Globus pallidus (tissue), 1 donor: ENCODE measurements at regions not wholly inside any gene's neighbourhood (a gene's known extent, or its start where the extent isn't known, plus 50 kb on each side); places are given as distances from the start of the nearest gene placed in this dataset.
A peak's percentile ranks its signal among the peaks of the same experiment; 100 is the strongest.
"Not testable (repeated sequence)": the region's sequence is repeated elsewhere in the genome, so short reads cannot be mapped to it uniquely, and the experiment has no call there.

Experiments
- DNase-seq: peaks from one replicate; pipeline ENCODE4 v3.0.0-alpha.2; 2015; ENCODE audit warnings: low spot score

DNA sequence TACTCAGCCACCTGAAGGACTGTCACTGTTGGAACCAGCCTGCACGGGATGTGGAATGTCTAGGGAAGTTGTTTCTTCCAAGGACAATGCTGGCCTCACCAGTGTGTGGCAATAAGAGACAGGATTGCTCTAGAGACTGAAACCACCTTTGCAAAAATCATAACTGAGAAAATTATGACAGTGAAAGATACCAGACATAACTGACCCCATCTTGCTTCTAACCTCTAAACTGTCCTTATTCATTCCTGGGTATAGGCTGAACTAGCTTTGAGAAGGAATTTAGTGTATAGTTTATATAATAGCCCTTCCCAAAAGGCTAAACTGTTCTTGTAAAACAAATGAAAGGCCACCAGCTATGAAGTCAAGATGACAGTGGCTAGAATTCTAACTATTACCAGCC is 83.6 kb downstream of the IER5 start:
- DNase-seq = no peak

GRCh38 chr1:181173761-181174447 is 85.4 kb downstream of the IER5 start:
- no peak for DNase-seq

DNA sequence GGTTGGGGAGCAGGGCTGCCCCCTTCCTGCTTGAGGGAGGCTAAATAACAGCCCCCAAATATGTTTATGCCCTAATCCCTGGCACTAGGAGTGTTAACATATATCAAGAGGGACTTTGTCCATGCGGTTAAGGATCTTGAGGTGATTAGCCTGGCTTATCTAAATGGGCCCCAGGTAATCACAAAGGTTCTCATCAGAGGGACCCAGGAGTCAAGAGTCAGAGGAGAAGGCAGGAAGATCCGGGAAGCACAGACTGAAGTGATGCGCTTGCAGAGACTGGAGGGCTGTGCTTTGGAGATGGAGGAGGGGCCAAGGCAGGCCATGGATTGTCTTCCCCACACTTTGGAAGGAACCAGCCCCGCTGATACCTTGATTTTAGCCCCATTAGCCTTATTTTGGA is 86.4 kb downstream of the IER5 start:
- DNase-seq = no peak

- no peak for DNase-seq
Measured at GRCh38 chr1:181175356-181175910, 86.9 kb downstream of the IER5 start.

DNA sequence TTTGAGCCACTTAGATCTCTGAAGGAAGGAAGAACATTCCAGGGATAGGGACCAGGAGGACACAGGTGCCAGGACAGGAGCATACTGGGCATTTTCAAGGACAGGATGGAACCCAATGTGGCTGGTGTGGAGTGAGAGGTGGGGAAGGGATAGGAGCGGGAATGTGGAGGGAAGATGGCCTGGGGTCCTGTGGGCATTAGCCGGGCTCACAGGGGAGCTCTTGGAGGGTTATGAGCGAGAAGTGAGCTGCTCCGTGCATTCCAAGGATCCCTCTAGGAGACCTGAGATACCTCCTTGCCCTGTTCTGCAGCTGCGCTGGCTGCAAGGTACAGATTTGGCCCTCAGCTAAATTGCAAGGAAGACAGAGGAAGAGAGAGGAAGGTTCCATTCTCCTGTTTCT is 87.5 kb downstream of the IER5 start:
- DNase-seq = no peak

DNA sequence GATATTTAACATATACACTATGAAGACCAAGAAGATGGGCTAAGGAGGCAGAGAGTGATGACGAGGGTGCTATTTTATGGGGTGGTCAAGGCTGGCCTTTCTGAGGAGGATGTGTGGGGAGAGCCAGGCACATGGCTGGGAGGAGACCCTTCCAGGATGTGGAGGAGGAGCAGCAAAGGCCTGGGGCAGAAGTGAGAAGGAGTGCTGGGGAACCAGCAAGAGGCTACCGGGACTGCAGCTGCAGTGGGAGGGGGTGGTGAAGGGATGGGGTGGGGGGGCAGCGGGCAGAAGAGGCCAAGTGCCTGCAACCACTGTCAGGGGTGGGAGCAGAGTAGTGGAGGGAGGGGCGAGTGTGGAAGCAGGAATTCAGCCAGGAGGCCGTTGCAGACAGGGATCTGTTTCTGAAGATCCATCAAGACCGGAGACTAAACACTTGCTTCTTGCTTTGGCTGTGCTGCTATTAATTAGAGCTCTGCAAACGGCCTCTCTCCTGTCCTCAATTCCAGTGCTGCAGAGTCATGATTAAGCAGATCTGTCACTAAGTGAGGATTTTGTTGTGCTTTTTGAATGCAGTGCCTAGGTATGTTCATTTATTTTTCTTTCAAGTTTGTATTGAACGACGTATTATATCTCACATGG is 89.9 kb downstream of the IER5 start:
- no peak for DNase-seq

- DNase-seq = no peak
Measured at GRCh38 chr1:181179279-181179986, 90.9 kb downstream of the IER5 start.

- peak; percentile 24 for DNase-seq
Measured at GRCh38 chr1:181179987-181180365, 91.5 kb downstream of the IER5 start.

- DNase-seq = no peak
Measured at GRCh38 chr1:181180407-181181031, 92.0 kb downstream of the IER5 start.

- DNase-seq = no peak
Measured at GRCh38 chr1:181181792-181182585, 93.5 kb downstream of the IER5 start.

GRCh38 chr1:181184621-181185020 is 96.1 kb downstream of the IER5 start:
- DNase-seq = no peak

GRCh38 chr1:181185461-181185860 is 97.0 kb downstream of the IER5 start:
- DNase-seq = no peak

- not testable (repeated sequence) for DNase-seq
Measured at GRCh38 chr1:181186133-181186532, 97.6 kb downstream of the IER5 start.

DNA sequence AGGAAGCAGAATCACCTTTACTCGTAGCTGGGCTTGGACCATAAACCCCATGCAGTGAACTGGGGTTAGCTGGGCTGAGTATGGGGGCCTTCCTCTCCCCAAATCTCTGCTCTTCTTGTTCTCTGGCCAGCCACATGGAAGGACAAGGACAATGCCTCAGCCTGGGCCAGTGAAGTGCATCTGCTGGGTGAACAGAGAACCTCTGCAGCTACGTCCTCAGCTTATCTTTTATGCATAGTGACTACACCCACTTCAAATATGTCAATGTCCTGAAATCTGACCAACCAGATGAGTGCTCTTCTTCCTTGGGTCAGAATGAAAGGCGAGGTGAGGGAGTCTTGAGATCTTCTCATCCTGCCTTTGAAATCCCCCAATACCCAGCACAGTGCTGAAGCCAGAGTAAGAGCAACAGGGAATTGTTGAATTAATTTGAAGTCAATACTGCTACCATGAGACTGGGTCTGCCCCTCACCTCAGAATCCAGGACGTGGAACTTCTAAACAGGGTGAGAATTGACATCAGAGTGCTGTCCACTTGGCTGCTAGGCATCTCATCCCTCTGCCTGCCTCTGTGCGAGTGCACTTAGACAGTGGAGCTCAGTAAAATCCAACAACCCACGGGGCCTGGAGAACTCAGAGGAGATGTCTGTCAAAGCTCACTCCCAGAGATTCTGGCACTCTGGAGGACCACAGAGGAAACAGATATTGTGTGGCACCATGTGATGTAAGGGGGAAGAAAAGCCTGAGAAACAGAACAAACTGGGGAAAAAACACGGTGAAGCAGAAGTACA is 99.0 kb downstream of the IER5 start:
- no peak for DNase-seq

- no peak for DNase-seq
Measured at GRCh38 chr1:181189245-181189644, 100.7 kb downstream of the IER5 start.

- DNase-seq = peak; percentile 20
Measured at GRCh38 chr1:181189691-181190363, 101.3 kb downstream of the IER5 start.

DNA sequence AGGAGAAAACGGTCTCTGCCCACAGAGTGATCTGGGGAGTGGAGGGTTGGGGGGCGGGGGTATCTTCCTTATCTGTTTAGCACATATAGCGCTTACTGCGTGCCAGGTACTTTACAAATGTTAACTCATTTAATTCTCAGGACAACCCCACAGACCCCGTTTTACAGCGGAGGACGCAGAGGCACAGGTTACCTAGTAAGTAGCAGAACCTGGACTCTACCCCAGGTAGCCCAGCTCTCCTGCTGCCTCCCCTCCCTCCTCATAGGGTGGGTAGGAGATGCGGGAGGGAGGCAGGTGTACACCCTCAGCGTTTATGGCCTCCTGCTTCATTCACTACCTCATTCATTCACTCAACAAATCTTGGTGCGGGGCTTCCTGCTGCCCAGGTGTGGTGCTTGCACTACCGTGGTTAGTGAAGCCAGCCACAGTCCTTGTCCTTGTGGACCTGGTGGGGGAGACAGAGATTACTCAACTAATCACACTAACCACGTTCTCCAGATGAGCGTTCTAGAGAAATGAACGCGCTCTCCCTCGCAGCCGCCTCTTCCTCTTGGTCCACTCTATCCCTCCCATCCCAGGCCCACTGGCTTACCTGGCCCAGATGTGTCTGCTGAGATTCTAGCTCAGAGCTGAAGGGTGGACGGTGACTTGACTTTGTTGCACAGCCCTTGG is 102.0 kb downstream of the IER5 start:
- no peak for DNase-seq

GRCh38 chr1:181191494-181192040 is 103.1 kb downstream of the IER5 start:
- no peak for DNase-seq

- no peak for DNase-seq
Measured at GRCh38 chr1:181192316-181192715, 103.8 kb downstream of the IER5 start.
